ENCODE measurements at regions not wholly inside any gene's neighbourhood (a gene's known extent, or its start where the extent isn't known, plus 50 kb on each side); places are given as distances from the start of the nearest gene placed in this dataset.

- TF ChIP-seq SYNCRIP (IDR thresholded peaks at IDR 0.05; ENCODE audit: insufficient read depth, low read depth, low read length) (no peak), TEAD2 (CRISPR knock-in tag; IDR thresholded peaks at IDR 0.05) (no peak), SRSF4 (IDR thresholded peaks at IDR 0.05; ENCODE audit: low read depth, low read length, poor library complexity, severe bottlenecking) (no peak), MIER2 (CRISPR knock-in tag; IDR thresholded peaks at IDR 0.05) (no peak), ZBTB49 (CRISPR knock-in tag; IDR thresholded peaks at IDR 0.05; ENCODE audit: borderline replicate concordance) (no peak), FOXA3 (CRISPR knock-in tag; IDR thresholded peaks at IDR 0.05) (no peak), HNF1A (IDR thresholded peaks at IDR 0.05; ENCODE audit: low read depth) (no peak), HNF1A (CRISPR knock-in tag; IDR thresholded peaks at IDR 0.05; ENCODE audit: borderline replicate concordance) (peak; percentile 25; the same call in 1 of the 2 replicates), RFX5 (IDR thresholded peaks at IDR 0.05; ENCODE audit: low read depth, low read length) (no peak), PATZ1 (CRISPR knock-in tag; IDR thresholded peaks at IDR 0.05) (no peak), ZNF331 (CRISPR knock-in tag; IDR thresholded peaks at IDR 0.05) (0 out of 2 replicates have a peak, but pooled peaks have one; percentile 18), U2AF1 (optimal IDR thresholded peaks at IDR 0.05; ENCODE audit: low read depth, low read length) (no peak), HNF1B (CRISPR knock-in tag; IDR thresholded peaks at IDR 0.05) (peak; percentile 44; the same call in 1 of the 2 replicates), FOXJ3 (CRISPR knock-in tag; IDR thresholded peaks at IDR 0.05; ENCODE audit: borderline replicate concordance) (no peak), RELA (CRISPR knock-in tag; IDR thresholded peaks at IDR 0.05) (peak; percentile 17; the same call in 1 of the 2 replicates), ZFP91 (CRISPR knock-in tag; IDR thresholded peaks at IDR 0.05; ENCODE audit: borderline replicate concordance) (peak; percentile 68; the same call in 1 of the 2 replicates)
Observed at GRCh38 chr6:27177485-27178406, 69.8 kb upstream of the PRSS16 start (continued).

All from HepG2 (cell line).